ENCODE measurements at regions not wholly inside any gene's neighbourhood (a gene's known extent, or its start where the extent isn't known, plus 50 kb on each side); places are given as distances from the start of the nearest gene placed in this dataset.

- TF ChIP-seq RAD21 (IDR thresholded peaks at IDR 0.05; ENCODE audit: low read depth) (no peak), ZBTB7A (IDR thresholded peaks at IDR 0.05; ENCODE audit: low read depth) (no peak), EP300 (IDR thresholded peaks at IDR 0.05; ENCODE audit: borderline replicate concordance) (no peak), FOXM1 (IDR thresholded peaks at IDR 0.05; ENCODE audit: borderline replicate concordance, low read depth) (no peak), YY1 (IDR thresholded peaks at IDR 0.05; ENCODE audit: low read depth) (no peak)
- TF ChIP-seq, protein P1, sequence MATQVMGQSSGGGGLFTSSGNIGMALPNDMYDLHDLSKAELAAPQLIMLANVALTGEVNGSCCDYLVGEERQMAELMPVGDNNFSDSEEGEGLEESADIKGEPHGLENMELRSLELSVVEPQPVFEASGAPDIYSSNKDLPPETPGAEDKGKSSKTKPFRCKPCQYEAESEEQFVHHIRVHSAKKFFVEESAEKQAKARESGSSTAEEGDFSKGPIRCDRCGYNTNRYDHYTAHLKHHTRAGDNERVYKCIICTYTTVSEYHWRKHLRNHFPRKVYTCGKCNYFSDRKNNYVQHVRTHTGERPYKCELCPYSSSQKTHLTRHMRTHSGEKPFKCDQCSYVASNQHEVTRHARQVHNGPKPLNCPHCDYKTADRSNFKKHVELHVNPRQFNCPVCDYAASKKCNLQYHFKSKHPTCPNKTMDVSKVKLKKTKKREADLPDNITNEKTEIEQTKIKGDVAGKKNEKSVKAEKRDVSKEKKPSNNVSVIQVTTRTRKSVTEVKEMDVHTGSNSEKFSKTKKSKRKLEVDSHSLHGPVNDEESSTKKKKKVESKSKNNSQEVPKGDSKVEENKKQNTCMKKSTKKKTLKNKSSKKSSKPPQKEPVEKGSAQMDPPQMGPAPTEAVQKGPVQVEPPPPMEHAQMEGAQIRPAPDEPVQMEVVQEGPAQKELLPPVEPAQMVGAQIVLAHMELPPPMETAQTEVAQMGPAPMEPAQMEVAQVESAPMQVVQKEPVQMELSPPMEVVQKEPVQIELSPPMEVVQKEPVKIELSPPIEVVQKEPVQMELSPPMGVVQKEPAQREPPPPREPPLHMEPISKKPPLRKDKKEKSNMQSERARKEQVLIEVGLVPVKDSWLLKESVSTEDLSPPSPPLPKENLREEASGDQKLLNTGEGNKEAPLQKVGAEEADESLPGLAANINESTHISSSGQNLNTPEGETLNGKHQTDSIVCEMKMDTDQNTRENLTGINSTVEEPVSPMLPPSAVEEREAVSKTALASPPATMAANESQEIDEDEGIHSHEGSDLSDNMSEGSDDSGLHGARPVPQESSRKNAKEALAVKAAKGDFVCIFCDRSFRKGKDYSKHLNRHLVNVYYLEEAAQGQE (IDR thresholded peaks at IDR 0.05; ENCODE audit: low read depth): no peak
Observed at GRCh38 chr19:28601723-28602440, 611.1 kb downstream of the UQCRFS1 start.

All from Ishikawa (cell line).